ENCODE measurements at regions not wholly inside any gene's neighbourhood (a gene's known extent, or its start where the extent isn't known, plus 50 kb on each side); places are given as distances from the start of the nearest gene placed in this dataset.

DNA sequence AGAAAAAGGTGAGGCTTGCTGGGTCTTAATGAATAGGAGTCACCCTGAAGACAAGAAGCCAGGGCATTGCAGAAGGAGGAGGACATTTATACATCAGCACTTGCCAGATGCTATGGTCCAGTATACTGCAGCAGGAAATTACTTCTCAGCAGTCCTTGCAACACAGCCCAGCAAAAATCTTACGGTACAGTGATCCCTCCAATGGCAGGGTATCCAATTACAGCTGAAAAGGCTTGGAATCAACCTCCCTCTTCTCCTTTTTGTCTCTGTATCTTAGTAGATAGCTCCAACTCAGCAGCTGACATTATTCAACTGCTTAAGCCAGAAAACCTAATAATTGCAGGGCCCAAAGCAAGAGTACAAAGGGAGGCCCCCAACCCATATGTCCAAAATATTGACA lies 128.3 kb upstream of the COBL start:
- TF ChIP-seq POLR2A (IDR thresholded peaks at IDR 0.05; ENCODE audit: low read depth, low read length) = no peak
- TF ChIP-seq, protein P1, sequence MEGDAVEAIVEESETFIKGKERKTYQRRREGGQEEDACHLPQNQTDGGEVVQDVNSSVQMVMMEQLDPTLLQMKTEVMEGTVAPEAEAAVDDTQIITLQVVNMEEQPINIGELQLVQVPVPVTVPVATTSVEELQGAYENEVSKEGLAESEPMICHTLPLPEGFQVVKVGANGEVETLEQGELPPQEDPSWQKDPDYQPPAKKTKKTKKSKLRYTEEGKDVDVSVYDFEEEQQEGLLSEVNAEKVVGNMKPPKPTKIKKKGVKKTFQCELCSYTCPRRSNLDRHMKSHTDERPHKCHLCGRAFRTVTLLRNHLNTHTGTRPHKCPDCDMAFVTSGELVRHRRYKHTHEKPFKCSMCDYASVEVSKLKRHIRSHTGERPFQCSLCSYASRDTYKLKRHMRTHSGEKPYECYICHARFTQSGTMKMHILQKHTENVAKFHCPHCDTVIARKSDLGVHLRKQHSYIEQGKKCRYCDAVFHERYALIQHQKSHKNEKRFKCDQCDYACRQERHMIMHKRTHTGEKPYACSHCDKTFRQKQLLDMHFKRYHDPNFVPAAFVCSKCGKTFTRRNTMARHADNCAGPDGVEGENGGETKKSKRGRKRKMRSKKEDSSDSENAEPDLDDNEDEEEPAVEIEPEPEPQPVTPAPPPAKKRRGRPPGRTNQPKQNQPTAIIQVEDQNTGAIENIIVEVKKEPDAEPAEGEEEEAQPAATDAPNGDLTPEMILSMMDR (conservative IDR thresholded peaks at IDR 0.05; ENCODE audit: low read depth, low read length) = no peak
- TF ChIP-seq MXI1 (IDR thresholded peaks at IDR 0.05; ENCODE audit: borderline replicate concordance, low read depth, low read length) = no peak
- TF ChIP-seq RFX5 (IDR thresholded peaks at IDR 0.05; ENCODE audit: low read depth, low read length) = no peak
- no peak for TF ChIP-seq SMC3 (IDR thresholded peaks at IDR 0.05; ENCODE audit: low read depth, low read length)
- TF ChIP-seq RCOR1 (IDR thresholded peaks at IDR 0.05; ENCODE audit: insufficient replicate concordance, low read length) = no peak
